ENCODE measurements at regions not wholly inside any gene's neighbourhood (a gene's known extent, or its start where the extent isn't known, plus 50 kb on each side); places are given as distances from the start of the nearest gene placed in this dataset.

GRCh38 chr14:81709681-81710080 is 176.0 kb upstream of the SEL1L start:
- POLR2A ChIA-PET = no interaction called here
- no TSS peak for BruUV-seq (replicated peaks)

DNA sequence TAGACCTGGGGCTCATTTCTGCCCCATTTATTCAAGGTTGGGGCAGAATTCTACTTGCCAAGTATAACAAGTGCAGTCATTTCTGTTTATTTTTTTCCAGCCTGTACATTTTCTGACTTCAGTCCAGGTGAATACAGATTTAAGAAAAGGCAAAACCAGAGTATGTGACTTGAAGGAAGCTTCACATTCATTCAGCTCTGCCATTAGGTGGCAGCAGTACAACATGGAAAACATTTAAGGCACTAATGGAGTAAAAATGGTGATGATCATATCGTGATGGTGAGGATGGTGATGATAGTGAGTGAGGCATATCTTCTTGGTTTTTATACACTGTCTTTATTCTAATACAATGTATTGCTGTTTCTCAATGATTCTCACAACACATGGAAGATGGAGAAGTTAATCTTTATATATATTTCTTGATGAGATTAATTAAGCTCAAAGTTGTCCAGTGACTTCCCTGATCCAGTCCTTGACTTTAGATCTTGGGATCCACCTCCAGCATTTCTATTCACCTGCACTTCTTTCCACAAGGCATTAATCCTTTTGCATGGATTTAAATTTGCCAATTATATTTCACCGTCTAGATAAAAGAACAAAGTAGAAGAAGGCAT is 176.7 kb upstream of the SEL1L start:
- Histone ChIP-seq H3K36me3 (ENCODE audit: insufficient read depth, low read length) (no peaks in the 10 kb centered on the region), H3K4me3 (ENCODE audit: low read depth, low read length, poor library complexity, severe bottlenecking) (no peak overlapping the region), H4K20me1 (ENCODE audit: insufficient read depth, low read length) (no peaks in the 10 kb centered on the region), H3K9me3 (ENCODE audit: low read length) (no peaks in the 10 kb centered on the region), H3K27ac (ENCODE audit: low read depth, low read length, poor library complexity, severe bottlenecking) (no peak overlapping the region), H3K4me1 (ENCODE audit: insufficient read depth, low read length, poor library complexity, severe bottlenecking) (no peaks in the 10 kb centered on the region), H3K79me2 (ENCODE audit: insufficient read depth, low read depth, low read length) (no peaks in the 10 kb centered on the region), H2AFZ (ENCODE audit: low read length) (no peak overlapping the region), H3K9me2 (ENCODE audit: insufficient read depth, low read length) (no peaks in the 10 kb centered on the region), H3K4me2 (ENCODE audit: low read length) (no peak overlapping the region)
- intact Hi-C loops (cut with micrococcal nuclease; ENCODE audit: unreplicated experiment) = loop anchor here (2.0 kb wide), 1 partner anchor 280 kb away; no protein-coding TSS in a partner anchor
- POLR2A ChIA-PET = no interaction called here
- CTCF ChIA-PET (ENCODE audit: unreplicated experiment) = interaction anchor here (0.5 kb wide), 1 partner anchor 86 kb away, joined by 3 read pairs; no protein-coding TSS in a partner anchor
- no TSS peak for BruUV-seq (replicated peaks)
- DNase-seq (ENCODE audit: low spot score) = peak; percentile 52
- TF ChIP-seq CTCF (conservative IDR thresholded peaks at IDR 0.05; ENCODE audit: low read length) (peak; percentile 87), EZH2phosphoT487 (IDR thresholded peaks at IDR 0.05; ENCODE audit: borderline replicate concordance, low read depth, low read length) (no peak)

More at GRCh38 chr14:81709681-81710080, 176.0 kb upstream of the SEL1L start:
- Histone ChIP-seq H3K79me2 (ENCODE audit: insufficient read depth, low read depth, low read length) (no peaks in the 10 kb centered on the region), H3K4me2 (ENCODE audit: low read length) (no peak overlapping the region), H2AFZ (ENCODE audit: low read length) (no peak overlapping the region), H3K27ac (ENCODE audit: low read depth, low read length, poor library complexity, severe bottlenecking) (no peak overlapping the region), H3K9me3 (ENCODE audit: low read length) (no peaks in the 10 kb centered on the region), H3K4me3 (ENCODE audit: low read depth, low read length, poor library complexity, severe bottlenecking) (no peak overlapping the region), H3K9me2 (ENCODE audit: insufficient read depth, low read length) (no peaks in the 10 kb centered on the region), H4K20me1 (ENCODE audit: insufficient read depth, low read length) (no peaks in the 10 kb centered on the region), H3K36me3 (ENCODE audit: insufficient read depth, low read length) (no peaks in the 10 kb centered on the region), H3K4me1 (ENCODE audit: insufficient read depth, low read length, poor library complexity, severe bottlenecking) (no peaks in the 10 kb centered on the region)
- no peak for DNase-seq (ENCODE audit: low spot score)
- CTCF ChIA-PET (ENCODE audit: unreplicated experiment) = no interaction called here
- intact Hi-C loops (cut with micrococcal nuclease; ENCODE audit: unreplicated experiment) = loop anchor here (2.0 kb wide), 1 partner anchor 281 kb away; no protein-coding TSS in a partner anchor
- TF ChIP-seq EZH2phosphoT487 (IDR thresholded peaks at IDR 0.05; ENCODE audit: borderline replicate concordance, low read depth, low read length) (no peak), CTCF (conservative IDR thresholded peaks at IDR 0.05; ENCODE audit: low read length) (no peak)

DNA sequence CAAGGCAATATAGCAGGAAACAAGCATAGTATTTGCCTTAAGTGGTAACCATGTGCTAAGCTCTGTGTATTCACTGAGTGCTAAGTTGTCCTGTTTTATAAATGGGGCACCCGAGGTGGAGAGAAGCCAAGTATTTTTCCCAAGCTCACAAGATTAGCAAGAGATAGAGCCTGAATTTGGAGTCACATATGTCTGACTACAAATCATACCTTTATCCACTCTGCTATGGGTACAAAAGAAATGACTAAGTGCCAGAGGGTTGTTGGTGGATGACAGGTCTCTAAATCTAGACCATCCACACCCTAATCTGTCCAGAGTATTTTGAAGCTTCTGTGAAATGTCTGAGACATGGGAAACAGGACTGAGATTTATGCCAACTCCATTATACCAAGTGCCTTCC is 182.1 kb upstream of the SEL1L start:
- H3K79me2 ChIP-seq (ENCODE audit: insufficient read depth, low read depth, low read length) = no peaks in the 10 kb centered on the region
- no peaks in the 10 kb centered on the region for H3K4me1 ChIP-seq (ENCODE audit: insufficient read depth, low read length, poor library complexity, severe bottlenecking)
- DNase-seq (ENCODE audit: low spot score) = no peak
- no peak overlapping the region for H3K27ac ChIP-seq (ENCODE audit: low read depth, low read length, poor library complexity, severe bottlenecking)
- intact Hi-C loops (cut with micrococcal nuclease; ENCODE audit: unreplicated experiment) = no loop called here
- no peak for TF ChIP-seq EZH2phosphoT487 (IDR thresholded peaks at IDR 0.05; ENCODE audit: borderline replicate concordance, low read depth, low read length)
- TF ChIP-seq CTCF (conservative IDR thresholded peaks at IDR 0.05; ENCODE audit: low read length) = no peak
- H3K9me3 ChIP-seq (ENCODE audit: low read length) = no peaks in the 10 kb centered on the region
- H2AFZ ChIP-seq (ENCODE audit: low read length) = no peak overlapping the region
- H3K9me2 ChIP-seq (ENCODE audit: insufficient read depth, low read length) = no peaks in the 10 kb centered on the region
- H3K36me3 ChIP-seq (ENCODE audit: insufficient read depth, low read length) = no peaks in the 10 kb centered on the region
- H3K4me2 ChIP-seq (ENCODE audit: low read length) = no peak overlapping the region
- ChIA-PET CTCF (ENCODE audit: unreplicated experiment) (no interaction called here), POLR2A (interaction anchor here (2.1 kb wide), 1 partner anchor 9 kb away, joined by 8 read pairs; no protein-coding TSS in a partner anchor)
- no peaks in the 10 kb centered on the region for H4K20me1 ChIP-seq (ENCODE audit: insufficient read depth, low read length)
- no TSS peak for BruUV-seq (replicated peaks)
- H3K4me3 ChIP-seq (ENCODE audit: low read depth, low read length, poor library complexity, severe bottlenecking) = no peak overlapping the region

Measured in OCI-LY7 (cell line).